H9 (cell line): ENCODE measurements at regions not wholly inside any gene's neighbourhood (a gene's known extent, or its start where the extent isn't known, plus 50 kb on each side); places are given as distances from the start of the nearest gene placed in this dataset.

Experiments
- DNase-seq: peaks from one replicate; pipeline ENCODE4 v3.0.0-alpha.2; 2017
- H2AFZ ChIP-seq: one replicate; pipeline ENCODE4 v1.6.1; 2013; ENCODE audit warnings: mild to moderate bottlenecking, low read length, control low read depth, moderate library complexity
- H2AK5ac ChIP-seq: 2 replicates; pipeline ENCODE4 v1.6.1; 2013; ENCODE audit warnings: low read length, control low read depth, mixed read lengths; ENCODE audit not compliant: insufficient read length
- H2BK120ac ChIP-seq: one replicate; pipeline ENCODE4 v1.6.1; 2013; ENCODE audit warnings: low read depth, mild to moderate bottlenecking, low read length, control low read depth, inconsistent platforms; ENCODE audit not compliant: poor library complexity, severe bottlenecking
- H2BK12ac ChIP-seq: 2 replicates; pipeline ENCODE4 v1.6.1; 2013; ENCODE audit warnings: low read length, control low read depth, mixed read lengths, low read depth; ENCODE audit not compliant: insufficient read length
- H2BK15ac ChIP-seq: 2 replicates; pipeline ENCODE4 v1.6.1; 2013; ENCODE audit warnings: low read depth, low read length, control low read depth
- H2BK20ac ChIP-seq: one replicate; pipeline ENCODE4 v1.6.1; 2013; ENCODE audit warnings: low read depth, mild to moderate bottlenecking, low read length, control low read depth, inconsistent platforms; ENCODE audit not compliant: poor library complexity, severe bottlenecking
- H2BK5ac ChIP-seq: 2 replicates; pipeline ENCODE4 v1.6.1; 2013; ENCODE audit warnings: low read length, control low read depth, mixed read lengths; ENCODE audit not compliant: insufficient read length
- H3K14ac ChIP-seq: 2 replicates; pipeline ENCODE4 v1.6.1; 2013; ENCODE audit warnings: low read length, control low read depth; ENCODE audit not compliant: insufficient read depth
- H3K18ac ChIP-seq: 2 replicates; pipeline ENCODE4 v1.6.1; 2013; ENCODE audit warnings: low read depth, mild to moderate bottlenecking, mixed read lengths, low read length, control low read depth; ENCODE audit not compliant: insufficient read length
- H3K23ac ChIP-seq: 2 replicates; pipeline ENCODE4 v1.6.1; 2013; ENCODE audit warnings: low read length, control low read depth, mixed read lengths, low read depth; ENCODE audit not compliant: insufficient read length
- H3K23me2 ChIP-seq: 2 replicates; pipeline ENCODE4 v1.6.1; 2013; ENCODE audit warnings: low read depth, mild to moderate bottlenecking, mixed read lengths, low read length, control low read depth; ENCODE audit not compliant: insufficient read length, poor library complexity, severe bottlenecking
- H3K27ac ChIP-seq: 2 replicates; pipeline ENCODE4 v1.5.1; 2013; ENCODE audit warnings: low read length, control low read depth, mixed read lengths, low read depth; ENCODE audit not compliant: insufficient read length
- H3K27me3 ChIP-seq: 2 replicates; pipeline ENCODE4 v1.6.1; 2013; ENCODE audit warnings: low read length, control low read depth, inconsistent platforms; ENCODE audit not compliant: insufficient read depth
- H3K4ac ChIP-seq: 2 replicates; pipeline ENCODE4 v1.6.1; 2013; ENCODE audit warnings: low read depth, mild to moderate bottlenecking, control low read depth, inconsistent platforms, low read length, moderate library complexity
- H3K4me1 ChIP-seq: 2 replicates; pipeline ENCODE4 v1.6.1; 2013; ENCODE audit warnings: low read length, control low read depth, inconsistent platforms; ENCODE audit not compliant: insufficient read depth
- H3K4me2 ChIP-seq: 2 replicates; pipeline ENCODE4 v1.6.1; 2013; ENCODE audit warnings: low read length, control low read depth, mixed read lengths; ENCODE audit not compliant: insufficient read length, insufficient read depth
- H3K56ac ChIP-seq: 2 replicates; pipeline ENCODE4 v1.6.1; 2013; ENCODE audit warnings: low read depth, mild to moderate bottlenecking, mixed read lengths, low read length, control low read depth; ENCODE audit not compliant: insufficient read length
- H3K79me1 ChIP-seq: 2 replicates; pipeline ENCODE4 v1.6.1; 2013; ENCODE audit warnings: low read depth, mild to moderate bottlenecking, moderate library complexity, low read length, control low read depth, inconsistent platforms; ENCODE audit not compliant: insufficient read depth, poor library complexity, severe bottlenecking
- H3K79me2 ChIP-seq: 2 replicates; pipeline ENCODE4 v1.6.1; 2013; ENCODE audit warnings: low read length, control low read depth, inconsistent platforms; ENCODE audit not compliant: insufficient read depth
- H3K9ac ChIP-seq: 2 replicates; pipeline ENCODE4 v1.6.1; 2013; ENCODE audit warnings: low read length, control low read depth, mixed read lengths; ENCODE audit not compliant: insufficient read length; ENCODE audit errors: extremely low read depth
- H3K9me3 ChIP-seq: one replicate; pipeline ENCODE4 v1.6.1; 2013; ENCODE audit warnings: low read depth, low read length, inconsistent platforms; ENCODE audit not compliant: control insufficient read depth
- H3T11ph ChIP-seq: one replicate; pipeline ENCODE4 v1.6.1; 2013; ENCODE audit warnings: mild to moderate bottlenecking, low read length, control low read depth, inconsistent platforms
- H4K20me1 ChIP-seq: one replicate; pipeline ENCODE4 v1.6.1; 2013; ENCODE audit not compliant: control insufficient read depth, insufficient read length, insufficient read depth
- H4K5ac ChIP-seq: 2 replicates; pipeline ENCODE4 v1.6.1; 2013; ENCODE audit warnings: low read depth, mild to moderate bottlenecking, mixed read lengths, low read length, control low read depth; ENCODE audit not compliant: insufficient read length
- H4K8ac ChIP-seq: replicated peaks from 2 replicates; pipeline ENCODE4 v1.6.1; 2013; ENCODE audit warnings: low read length, control low read depth, mixed read lengths, low read depth; ENCODE audit not compliant: insufficient read length
- H4K91ac ChIP-seq: 2 replicates; pipeline ENCODE4 v1.6.1; 2013; ENCODE audit warnings: low read depth, mild to moderate bottlenecking, moderate library complexity, mixed read lengths, low read length, control low read depth; ENCODE audit not compliant: insufficient read length
- H3K27ac Mint-ChIP-seq, 3 experiments: 2 replicates in 2 of 3; 3 replicates in 1 of 3; pipeline ENCODE4 v1.8.0; 2020 to 2021; ENCODE audit warnings: mixed read lengths in 3 of 3, mild to moderate bottlenecking in 1 of 3, moderate library complexity in 1 of 3
- H3K27me3 Mint-ChIP-seq: 2 replicates; pipeline ENCODE4 v1.8.0; 2021; ENCODE audit warnings: low read depth, mild to moderate bottlenecking, moderate library complexity, mixed read lengths
- H3K36me3 Mint-ChIP-seq, 3 experiments: 2 replicates in 2 of 3; 3 replicates in 1 of 3; pipeline ENCODE4 v1.8.0; 2020 to 2021; ENCODE audit warnings: low read depth in 3 of 3, mixed read lengths in 3 of 3; ENCODE audit not compliant: insufficient read depth in 1 of 3
- H3K4me1 Mint-ChIP-seq, 2 experiments: 2 replicates each; pipeline ENCODE4 v1.8.0; 2020; ENCODE audit warnings: mixed read lengths in 2 of 2
- H3K4me3 Mint-ChIP-seq, 2 experiments: 2 replicates in 1 of 2; 3 replicates in 1 of 2; pipeline ENCODE4 v1.8.0; 2020 to 2021; ENCODE audit warnings: mild to moderate bottlenecking in 2 of 2, mixed read lengths in 2 of 2, moderate library complexity in 1 of 2
- H3K9me3 Mint-ChIP-seq, 2 experiments: 2 replicates in 1 of 2; 3 replicates in 1 of 2; pipeline ENCODE4 v1.8.0; 2020; ENCODE audit warnings: mild to moderate bottlenecking in 2 of 2, mixed read lengths in 2 of 2, moderate library complexity in 1 of 2
- CTCF ChIP-seq: fragments of 200-600 bp; sonication (generic); conservative IDR thresholded peaks from 3 replicates; pipeline ENCODE4 v1.8.0; 2021; ENCODE audit warnings: antibody characterized with exemption, mild to moderate bottlenecking
- WGBS: extraction: QIAGEN DNeasy Blood & Tissue Kit; methylation state at CpG from one replicate; pipeline ENCODE4 v1.1.7; 2013; ENCODE audit warnings: missing lambda C conversion rate, low lambda C conversion rate, mixed read lengths; ENCODE audit not compliant: insufficient read length; ENCODE audit errors: extremely low coverage; 5-methylcytosine and 5-hydroxymethylcytosine counted together

DNA sequence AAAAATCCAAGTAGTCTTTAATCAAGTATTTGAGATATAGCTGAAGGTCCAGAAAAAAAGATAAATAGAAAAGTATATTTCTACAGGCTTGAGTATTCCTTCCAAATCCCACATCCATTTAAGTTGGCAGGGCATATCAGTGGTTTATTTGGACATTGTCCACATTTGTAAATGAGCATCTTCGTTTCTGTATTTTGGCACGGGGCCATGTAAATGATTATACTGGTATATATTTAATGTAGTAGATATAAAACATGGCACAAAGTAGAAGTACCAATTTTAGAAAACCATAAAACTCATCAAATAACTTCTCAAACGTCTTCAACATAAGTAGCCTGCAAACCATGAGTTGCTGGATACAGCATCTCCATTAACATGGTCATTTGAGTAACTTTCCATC, 437.4 kb upstream of the SOX5 start:
- Histone ChIP-seq H4K8ac (no peak overlapping the region), H3K56ac (no peak overlapping the region), H3K4ac (no peak overlapping the region), H3T11ph (no peak overlapping the region), H2BK20ac (no peak overlapping the region), H2BK5ac (no peak overlapping the region), H3K14ac (no peak overlapping the region), H4K5ac (no peak overlapping the region), H3K79me1 (no peaks in the 10 kb centered on the region), H3K27ac (no peak overlapping the region), H3K9ac (no peak overlapping the region), H3K18ac (no peak overlapping the region), H2AFZ (no peak overlapping the region), H4K20me1 (no peaks in the 10 kb centered on the region), H3K4me2 (no peak overlapping the region), H3K23ac (no peak overlapping the region), H4K91ac (no peak overlapping the region), H3K4me1 (no peaks in the 10 kb centered on the region), H2BK120ac (no peak overlapping the region), H2AK5ac (no peak overlapping the region), H2BK12ac (no peak overlapping the region), H3K23me2 (no peaks in the 10 kb centered on the region), H3K27me3 (no peaks in the 10 kb centered on the region), H2BK15ac (no peak overlapping the region), H3K9me3 (no peaks in the 10 kb centered on the region), H3K79me2 (no peaks in the 10 kb centered on the region)
- TF ChIP-seq CTCF = no peak
- Mint-ChIP-seq H3K4me1 (peaks cover 0 to 8% of the 10 kb centered on the region in 2 experiments; a peak in 3 of 4 replicates), H3K36me3 (peaks cover 8 to 35% (median 16%) of the 10 kb centered on the region in 3 experiments), H3K4me3 (no peak overlapping the region), H3K27me3 (peaks cover 1% of the 10 kb centered on the region; the same call in 1 of the 2 replicates), H3K27ac (no peak overlapping the region), H3K9me3 (peaks cover 10 to 16% of the 10 kb centered on the region in 2 experiments; a peak in 4 of 5 replicates)
- no peak for DNase-seq
- WGBS = no CpG with 5 or more reads among the region's 3 CpGs
